ENCODE measurements at regions not wholly inside any gene's neighbourhood (a gene's known extent, or its start where the extent isn't known, plus 50 kb on each side); places are given as distances from the start of the nearest gene placed in this dataset.

DNA sequence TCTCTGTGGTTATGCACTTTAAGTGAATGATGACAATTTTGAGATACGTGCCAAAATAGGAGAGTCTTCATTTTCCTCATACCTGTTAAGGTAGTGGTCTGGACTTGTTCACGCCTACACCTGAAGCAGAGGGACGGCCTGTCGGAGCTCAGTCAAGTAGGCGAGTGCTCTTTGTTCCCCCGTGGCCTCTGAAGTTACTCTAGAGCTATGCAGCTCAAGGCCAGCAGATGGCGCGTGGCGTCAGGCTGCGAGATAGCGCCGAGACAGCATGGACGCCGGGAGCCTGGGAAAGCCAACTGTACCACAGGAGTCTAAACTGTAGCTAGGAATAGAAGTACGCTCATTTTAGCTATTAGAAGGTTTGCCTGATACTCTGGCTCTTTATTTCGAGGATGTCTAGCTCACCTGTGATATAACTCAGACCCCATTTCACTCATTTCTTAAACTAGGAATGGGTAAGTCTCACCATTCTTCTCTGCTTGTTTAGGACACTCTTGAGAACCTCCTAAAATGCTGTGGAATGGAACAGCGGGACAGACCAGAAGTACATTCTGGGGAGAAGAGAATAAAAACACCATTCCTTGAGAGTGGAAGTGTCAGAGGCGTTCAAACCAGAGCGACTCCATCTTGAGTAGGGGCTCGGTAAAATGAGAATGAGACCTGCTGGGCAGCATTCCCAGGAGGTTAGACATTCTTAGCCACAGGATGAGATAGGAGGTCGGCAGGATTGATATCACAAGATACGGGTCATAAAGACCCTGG, 267.4 kb upstream of the HMGA2 start:
- peak; percentile 33 for DNase-seq

DNA sequence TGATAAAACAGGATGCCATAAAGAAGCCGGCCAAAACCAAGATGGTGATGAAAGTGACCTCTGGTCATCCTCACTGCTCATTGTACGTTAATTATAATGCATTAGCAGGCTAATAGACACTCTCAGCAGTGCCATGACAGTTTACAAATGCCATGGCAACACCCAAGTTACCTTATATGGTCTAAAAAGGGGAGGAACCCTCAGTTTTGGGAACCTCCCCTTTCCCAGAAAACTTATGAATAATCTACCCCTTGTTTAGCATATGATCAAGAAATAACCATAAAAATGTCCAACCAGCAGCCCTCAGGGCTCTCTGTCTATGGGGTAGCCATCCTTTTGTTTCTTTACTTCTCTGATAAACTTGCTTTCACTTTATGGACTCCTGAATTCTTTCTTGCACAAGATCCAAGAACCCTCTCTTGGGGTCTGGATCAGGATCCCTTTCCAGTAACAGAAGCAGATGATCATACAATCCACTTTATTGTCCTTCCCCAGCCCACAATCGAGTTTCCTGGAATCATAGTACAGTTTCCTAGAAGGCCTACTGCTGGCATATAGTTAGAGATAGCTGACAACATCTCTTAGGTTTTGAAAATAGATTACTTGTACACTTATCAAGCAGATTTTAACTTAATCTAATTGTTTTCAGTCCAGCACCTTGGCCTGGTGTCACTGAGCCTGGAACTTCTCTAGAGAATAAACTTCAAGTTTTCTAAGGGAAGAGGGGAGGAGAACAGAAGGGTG, 266.7 kb upstream of the HMGA2 start:
- DNase-seq: no peak

DNA sequence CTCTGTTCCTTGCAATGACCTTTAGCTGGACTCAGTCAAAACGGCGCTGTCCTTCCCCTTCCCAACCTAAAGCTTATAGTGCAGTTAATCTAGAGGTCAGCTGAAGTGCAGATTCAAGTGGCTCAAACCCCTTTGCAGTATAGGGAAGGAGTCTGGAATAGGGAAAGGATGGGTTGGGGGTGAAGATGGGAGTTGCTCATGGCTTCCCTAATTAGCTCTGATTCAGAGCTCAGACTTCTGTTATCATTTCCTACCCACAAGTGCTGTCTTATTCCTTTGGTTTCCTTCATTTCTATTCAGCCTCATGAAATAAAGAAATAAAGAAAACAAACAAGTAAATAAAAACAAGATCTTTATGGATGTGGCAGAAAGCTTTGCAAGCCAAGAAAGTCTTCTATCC, 264.0 kb upstream of the HMGA2 start:
- no peak for DNase-seq

DNA sequence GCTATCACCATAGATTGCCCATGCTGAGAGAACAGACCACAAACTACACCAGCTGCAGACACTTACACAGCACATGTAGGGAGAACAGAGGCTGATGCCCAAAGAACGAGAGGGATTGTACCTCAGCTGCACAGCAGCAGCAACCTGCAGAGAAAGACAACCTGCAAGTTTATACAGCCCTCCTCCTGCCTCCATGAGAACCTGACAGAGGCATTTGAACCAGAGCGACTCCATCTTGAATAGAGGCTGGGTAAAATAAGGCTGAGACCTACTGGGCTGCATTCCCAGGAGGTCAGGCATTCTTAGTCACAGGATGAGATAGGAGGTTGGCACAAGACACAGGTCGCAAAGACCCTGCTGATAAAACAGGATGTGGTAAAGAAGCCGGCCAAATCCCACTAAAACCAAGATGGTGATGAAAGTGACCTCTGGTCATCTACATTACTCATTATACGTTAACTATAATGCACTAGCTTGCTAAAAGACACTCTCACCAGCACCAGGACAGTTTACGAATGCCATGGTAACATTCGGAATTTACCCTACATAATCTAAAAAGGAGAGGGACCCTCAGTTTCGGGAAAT, 262.4 kb upstream of the HMGA2 start:
- DNase-seq: no peak

DNA sequence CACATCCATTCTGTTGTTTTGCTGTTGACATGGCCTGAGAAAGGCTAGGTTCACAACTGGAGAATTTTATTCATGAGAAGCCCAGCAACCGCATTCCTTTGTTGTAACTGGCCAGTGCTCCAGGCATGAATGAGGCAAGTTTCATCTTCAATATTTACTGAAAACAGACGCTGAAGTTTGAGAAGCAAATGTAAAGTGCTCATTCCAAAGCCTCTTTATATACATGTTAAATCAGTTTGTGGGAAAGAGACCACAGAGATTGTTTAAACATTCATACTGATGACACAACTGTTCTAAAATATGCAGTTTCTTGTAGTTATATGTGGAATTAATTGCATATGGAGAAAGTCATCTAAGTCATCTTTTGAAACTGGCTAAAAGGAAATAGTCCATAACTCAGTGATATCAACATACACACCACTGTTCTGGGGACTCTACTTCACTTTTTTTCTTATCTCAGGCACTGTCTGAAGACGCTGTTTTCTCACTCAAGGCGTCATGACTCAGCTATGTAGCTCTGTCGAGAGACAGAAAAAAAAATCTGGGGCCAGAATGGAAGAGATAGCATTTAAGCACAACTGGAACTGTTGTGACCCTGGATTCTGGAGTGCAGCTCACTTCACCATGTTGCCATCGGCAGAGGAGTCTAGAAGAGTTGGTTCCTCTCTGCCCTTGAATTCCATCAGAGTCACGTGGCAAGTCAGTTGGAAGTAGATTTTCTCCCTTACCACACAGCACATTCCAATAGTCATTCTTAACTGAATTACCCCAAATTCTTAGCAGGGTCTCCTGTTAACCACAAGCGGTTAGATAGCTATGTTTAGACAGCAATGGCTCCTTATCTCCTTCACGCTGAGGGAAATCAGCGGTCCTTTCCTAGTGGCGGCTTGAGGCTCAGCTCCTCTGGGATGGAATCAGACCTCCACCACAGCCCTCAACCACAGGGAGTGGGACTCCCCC, 258.4 kb upstream of the HMGA2 start:
- no peak for DNase-seq

DNA sequence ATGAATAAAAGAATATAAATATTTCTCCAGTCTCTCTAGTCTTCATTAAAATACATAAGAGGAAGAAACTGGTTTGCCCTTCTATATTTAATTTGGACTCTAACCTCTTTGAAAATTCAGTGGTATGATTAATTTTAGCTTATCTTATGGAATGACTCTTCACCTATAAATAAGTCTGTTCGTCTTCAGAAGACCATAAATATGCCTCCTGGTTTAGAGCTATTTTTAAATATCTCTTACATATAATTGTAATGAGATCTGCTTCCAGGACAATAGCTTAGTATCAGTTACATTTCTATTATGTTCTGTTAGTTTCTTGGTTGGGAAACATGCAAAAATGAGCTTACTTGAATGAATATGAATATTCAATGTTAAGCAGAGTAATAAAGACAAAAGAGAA, 257.5 kb upstream of the HMGA2 start:
- DNase-seq: no peak

DNA sequence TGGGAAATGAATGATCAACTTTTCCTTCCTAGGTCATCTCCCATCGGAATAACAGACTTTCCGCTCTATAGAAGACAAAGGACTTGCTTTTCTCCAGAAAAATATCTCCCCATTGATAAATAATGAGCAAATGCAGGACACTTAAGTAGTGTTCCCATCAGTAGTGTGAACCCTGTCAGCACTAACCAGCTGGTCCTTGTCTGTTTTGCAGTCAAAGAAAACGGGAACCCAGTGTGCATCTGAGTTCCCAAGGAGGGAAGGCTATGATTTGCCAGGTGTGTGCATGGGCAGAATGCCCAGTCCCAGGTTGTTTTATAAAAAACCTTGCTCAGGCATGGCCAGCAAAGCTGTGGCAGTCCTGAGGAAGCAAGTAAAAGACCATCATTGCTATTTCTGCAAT, 256.5 kb upstream of the HMGA2 start:
- no peak for DNase-seq

DNA sequence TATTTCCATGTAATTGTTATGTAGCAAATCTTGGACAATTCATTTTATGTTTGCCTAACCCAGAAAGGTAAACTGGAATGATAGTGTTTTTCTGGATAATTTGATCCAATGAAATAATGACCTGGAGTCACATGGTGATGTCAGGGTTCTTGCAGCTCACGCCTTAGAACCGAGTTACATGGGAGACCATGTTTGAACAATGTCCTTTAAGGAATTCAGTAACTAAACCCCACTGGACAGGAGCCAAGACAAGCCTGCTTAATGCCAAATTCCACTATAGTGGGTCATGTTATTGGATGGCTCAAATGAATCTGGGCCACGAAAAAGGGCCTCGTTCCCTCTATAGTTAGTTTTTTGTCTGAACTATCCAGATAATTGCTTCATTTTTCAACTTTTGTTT, 255.8 kb upstream of the HMGA2 start:
- no peak for DNase-seq

DNA sequence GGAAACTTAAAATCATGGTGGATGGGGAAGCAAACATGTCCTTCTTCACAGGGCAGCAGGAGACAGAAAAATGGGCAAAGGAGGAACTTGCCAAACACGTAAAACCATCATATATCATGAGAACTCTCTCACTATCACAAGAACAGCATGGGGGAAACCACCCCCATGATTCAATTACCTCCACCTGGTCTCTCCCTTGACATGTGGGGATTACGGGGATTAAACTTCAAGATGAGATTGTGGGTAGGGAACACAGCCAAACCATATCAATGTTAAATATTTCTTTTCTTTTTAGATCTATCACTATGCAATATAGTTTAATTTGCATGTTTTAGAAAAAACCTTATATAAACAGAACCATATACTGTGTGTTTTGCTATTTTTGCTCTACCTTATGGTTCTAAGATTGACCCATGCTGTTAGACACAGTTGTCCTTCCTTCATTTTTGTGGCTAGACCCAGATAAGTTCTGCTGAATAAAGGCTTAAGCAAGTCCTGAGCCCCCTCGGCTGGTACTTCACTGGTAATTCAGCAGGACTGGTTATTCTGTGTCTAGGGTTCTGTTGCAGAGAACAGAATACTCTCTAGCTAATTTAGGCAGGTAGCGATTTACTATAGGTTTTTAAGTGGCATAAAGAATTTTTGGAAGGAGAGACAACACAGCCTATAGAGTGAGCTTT, 253.7 kb upstream of the HMGA2 start:
- no peak for DNase-seq

DNA sequence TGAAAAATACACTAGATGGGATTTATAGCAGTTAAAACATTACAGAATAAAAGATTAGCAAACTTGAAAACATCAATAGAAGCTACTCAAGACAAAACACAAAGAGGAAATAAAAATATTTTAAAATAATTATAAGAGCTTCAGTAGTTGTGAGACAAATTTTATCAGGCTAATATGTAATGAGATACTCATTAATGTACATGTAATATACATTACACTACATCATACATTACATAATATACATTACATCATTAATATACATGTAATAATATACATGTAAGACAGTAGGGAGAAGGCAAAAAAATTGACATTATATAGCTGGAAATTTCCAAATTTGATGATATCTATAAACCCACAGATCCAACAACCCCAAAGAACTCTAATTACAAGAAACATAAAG, 249.4 kb upstream of the HMGA2 start:
- DNase-seq: no peak

DNA sequence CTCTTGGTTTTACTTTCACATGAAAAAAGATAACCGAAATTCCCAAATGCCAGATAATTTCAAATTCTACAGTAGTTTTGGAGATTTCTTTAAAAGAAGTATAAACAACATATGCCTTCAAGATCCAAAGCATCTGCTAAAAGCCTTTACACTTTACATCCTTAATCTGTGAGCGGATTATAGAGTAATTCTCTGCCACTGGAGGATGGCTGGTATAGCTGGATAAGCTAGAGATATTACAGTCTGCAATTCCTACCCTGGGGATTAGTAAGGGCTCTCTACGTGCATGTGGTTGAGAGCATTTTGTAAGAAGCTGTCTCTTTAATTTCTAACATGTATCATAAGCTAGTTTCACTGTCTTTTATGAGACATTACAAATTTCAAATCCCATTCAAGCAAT, 240.3 kb upstream of the HMGA2 start:
- DNase-seq: no peak

DNA sequence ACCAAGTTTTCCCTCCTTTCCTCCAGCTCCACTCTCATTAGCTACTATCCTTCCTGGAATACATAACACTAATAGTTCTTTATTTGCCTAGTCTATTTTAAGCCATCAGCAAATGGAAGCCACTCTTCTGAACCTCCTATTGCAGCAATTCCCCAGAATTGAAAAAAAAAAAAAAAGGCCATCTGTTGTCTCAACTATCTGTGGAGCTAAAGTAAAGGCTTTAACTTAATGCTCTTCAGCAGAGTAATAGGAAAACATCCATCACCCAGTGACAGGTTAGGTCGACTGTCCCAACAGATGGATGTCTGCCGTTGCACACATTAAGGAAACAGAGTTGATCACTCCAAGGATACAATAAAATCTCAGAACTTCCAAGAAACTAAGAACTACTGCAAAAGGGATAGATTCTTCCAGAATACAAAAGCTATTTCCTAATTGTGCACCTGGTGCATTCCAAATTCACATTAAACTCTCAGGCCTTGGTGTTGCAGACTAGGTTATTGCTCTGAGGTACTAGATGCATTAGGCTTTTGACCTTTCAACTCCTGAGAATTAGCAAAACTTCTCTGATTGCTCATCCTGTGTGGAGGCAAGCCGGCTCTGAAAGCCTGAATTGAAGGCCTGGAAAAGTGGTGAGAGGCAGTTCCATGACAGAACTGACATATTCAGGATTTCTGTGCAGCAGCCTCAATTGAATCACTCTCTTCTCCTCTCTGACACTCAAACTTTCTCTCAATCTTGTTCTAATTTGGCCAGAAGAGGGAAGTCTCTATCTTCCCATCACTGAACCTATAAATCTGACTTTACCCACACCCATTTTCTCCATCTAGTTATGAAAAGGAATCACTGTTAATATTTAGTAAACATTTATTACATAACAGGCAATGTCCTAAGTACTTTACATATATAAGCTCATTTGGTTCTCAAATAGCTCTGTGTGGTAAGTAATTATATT, 238.4 kb upstream of the HMGA2 start:
- no peak for DNase-seq

DNA sequence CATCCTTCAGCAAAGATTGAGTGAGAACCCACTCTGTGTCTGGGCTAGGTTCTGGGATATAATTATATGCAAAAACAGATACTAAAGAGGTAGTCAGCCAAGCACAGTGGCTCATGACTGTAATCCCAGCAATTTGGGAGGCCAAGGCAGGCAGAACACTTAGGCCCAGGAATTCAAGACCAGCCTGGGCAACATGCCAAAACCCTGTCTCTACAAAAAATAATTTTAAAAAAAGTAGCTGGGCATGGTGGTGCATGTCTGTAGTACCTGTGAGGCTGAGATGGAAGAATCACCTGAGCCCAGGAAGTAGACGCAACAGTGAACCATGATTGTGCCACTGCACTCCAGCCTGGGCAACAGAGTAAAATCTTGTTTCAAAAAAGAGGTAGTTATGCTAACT, 237.5 kb upstream of the HMGA2 start:
- DNase-seq: no peak

DNA sequence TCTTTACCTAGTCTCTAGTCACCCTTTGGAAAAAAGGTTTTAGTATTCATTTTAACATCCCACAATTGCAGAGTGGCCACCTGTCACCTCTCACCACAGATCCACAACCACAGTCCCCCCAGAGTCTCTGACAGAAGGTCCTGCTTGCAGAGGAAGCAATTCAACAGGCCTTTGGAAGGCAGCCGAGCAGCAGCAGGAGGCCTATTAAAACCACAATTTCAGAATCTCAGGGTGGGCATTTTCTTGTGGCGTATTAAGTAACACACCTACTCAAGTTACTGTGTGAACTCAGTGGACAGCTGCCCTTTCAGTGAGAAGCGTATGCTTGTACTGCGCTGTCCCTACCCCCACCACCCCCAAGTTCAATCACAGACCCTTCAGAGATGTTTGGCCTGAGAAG, 234.0 kb upstream of the HMGA2 start:
- DNase-seq: no peak

DNA sequence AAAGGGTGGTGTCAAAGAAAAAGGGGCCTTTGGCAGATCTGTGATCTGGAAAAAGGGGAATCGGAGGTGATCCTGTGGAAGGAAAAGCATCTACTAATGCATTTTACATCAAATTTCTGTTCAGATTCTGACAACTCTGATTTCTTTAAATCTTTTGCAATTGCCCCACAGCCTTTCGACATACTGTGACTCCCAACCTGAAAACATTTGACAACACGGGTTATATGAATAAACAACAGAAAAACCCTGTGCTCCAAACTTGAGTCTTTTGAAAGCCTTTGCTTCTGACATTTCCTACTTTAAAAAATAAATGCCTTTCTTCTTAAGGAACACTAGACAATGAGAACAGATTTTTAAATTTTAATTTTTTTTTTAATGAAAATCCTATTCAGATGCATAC, 231.9 kb upstream of the HMGA2 start:
- no peak for DNase-seq

DNA sequence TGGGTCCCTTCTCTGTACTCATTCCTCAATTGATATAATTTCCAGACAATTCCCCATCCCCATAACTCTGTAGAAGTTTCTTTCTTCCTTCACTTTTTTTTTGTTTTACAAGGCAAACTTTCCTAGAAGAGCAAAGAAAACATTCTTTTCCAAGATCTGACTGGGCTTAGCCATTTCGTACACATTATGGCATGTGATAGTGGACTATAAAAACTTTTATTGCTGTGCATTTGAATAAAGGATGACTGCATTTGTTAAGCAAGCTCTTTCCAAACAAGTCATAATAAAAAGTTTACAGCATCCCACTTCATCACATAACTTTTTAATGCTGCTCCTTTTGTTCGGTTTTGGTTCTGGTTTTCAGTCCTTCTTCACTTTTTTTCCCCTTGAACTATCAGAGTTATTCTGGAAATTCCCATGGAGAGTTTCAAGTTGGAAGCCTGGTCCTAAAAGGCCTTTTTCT, 231.0 kb upstream of the HMGA2 start:
- DNase-seq: no peak

DNA sequence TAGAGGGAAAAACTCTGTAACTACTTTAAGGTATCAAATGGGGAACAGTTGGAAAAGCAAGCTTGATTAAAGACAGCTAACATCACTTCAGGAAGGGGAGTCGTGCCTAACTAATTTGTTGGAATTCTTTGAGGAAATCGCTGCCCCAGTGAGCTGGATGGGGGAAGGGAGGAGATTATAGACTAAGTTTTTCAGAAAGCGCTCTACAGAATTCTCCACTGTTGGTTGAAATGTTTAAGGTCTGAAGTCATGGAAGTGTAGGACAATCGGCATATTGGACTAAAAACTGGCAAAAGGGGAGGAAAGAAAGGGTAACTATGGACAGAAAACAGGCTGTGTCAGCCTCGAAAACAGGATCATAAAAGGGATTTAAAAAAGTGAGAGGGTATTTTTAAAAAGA, 229.9 kb upstream of the HMGA2 start:
- no peak for DNase-seq

DNA sequence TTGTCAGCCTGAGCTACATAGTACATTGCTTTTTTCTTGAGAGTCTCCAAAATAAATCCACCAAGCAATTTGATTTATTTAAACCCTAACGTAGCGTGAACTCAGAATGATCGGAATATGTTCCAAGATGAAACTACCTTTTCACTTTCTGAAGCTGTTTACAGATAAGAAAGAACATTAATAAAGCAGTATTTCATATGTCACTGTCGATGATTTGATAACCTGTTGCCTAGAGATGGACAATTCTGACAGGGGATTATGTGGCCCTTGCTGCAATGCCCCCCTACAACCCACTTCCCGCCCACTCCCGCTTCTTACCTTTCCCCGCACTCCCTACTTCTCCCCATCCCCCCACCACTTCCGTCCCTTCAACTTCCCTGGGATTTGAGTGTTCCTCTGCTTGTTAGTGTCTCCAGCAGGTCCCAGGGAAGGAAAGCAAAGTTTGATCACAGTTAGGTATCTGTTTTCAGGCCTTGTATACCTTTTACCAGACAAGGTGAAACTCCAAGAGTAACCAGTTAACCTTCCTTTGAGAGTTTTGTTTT, 229.2 kb upstream of the HMGA2 start:
- DNase-seq: no peak

DNA sequence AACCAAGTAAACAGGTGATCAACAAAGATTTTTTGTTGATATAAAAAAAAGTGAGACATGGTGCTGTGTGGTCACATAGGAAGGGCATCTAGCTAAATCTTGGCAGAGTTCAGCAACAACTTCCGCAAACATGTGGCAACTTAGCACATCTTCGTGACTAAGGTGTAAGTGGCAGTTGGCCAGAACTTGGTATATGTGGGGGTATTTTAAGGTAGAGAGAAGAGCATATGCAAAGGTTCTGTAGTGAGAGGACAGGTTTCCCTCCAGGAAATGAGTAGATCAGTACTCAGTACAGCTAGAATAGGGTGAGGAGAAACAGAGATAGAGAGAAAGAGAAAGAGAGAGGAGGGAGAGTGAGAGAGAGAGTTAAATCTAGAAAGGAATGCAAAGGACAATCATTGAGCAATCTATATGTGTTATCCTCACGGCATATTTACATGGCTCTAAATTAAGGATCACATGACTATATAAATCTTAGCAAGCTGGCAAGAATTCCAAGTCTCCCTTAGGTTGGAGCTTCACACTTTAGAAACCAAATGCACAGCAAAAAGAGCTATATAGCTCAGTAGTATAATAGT, 227.7 kb upstream of the HMGA2 start:
- DNase-seq: no peak

DNA sequence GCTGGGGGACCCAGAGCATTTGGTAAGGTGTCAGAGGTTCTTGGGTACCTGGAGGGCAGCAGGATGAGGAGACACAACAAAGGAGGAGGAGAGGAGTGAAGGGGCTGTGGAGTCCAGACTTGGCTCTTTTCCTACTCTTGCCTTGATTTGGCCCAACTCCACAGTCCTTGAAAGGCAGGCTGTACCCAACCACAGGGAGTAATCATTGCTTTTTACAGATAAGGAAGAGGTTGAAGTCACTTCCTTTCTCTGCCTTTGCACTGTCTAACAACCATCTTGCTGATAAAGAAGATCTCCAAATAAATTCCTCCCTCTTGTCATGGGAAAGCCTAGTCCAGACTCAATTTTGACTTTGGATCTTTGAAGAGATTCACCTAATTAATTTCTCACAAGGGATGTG, 226.8 kb upstream of the HMGA2 start:
- no peak for DNase-seq

DNA sequence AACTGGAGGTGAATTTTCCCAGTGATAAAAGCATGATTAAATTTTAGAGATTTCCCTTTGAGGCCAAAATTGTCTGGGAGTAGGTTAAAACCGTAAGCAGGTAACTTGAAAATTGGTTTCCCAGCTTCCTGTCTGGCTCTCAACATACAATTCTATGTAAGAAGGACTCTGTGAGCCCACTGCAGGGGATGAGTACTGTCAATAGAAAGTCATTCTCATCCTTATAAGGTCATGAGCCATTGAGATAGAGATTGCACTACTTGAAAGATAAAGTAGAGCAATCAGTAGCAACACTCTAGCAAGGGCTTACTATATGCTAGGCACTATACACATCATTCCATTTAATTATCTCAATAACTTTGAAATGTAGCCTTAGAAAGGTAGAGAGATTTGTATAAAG, 225.6 kb upstream of the HMGA2 start:
- no peak for DNase-seq
